Keratinocyte (primary cell): ENCODE measurements at regions not wholly inside any gene's neighbourhood (a gene's known extent, or its start where the extent isn't known, plus 50 kb on each side); places are given as distances from the start of the nearest gene placed in this dataset.

Source experiments
- CTCF ChIP-seq, 3 experiments: IDR thresholded peaks in 1 of 3; conservative IDR thresholded peaks in 1 of 3; optimal IDR thresholded peaks in 1 of 3; 2 replicates in 2 of 3; 3 replicates in 1 of 3; pipeline versions ENCODE3 to v1.5.1; 2011; ENCODE audit warnings: low read length in 3 of 3, mild to moderate bottlenecking in 3 of 3, moderate library complexity in 2 of 3, control low read depth in 1 of 3, inconsistent platforms in 1 of 3; ENCODE audit not compliant: insufficient read depth in 2 of 3; ENCODE audit errors: extremely low read depth in 1 of 3
- EZH2 ChIP-seq: IDR thresholded peaks from one replicate; pipeline ENCODE4 v1.6.1; 2012; ENCODE audit warnings: inconsistent platforms, mild to moderate bottlenecking, low read length, moderate library complexity

- no peak for TF ChIP-seq CTCF (optimal IDR thresholded peaks at IDR 0.05 in 1 of 3, IDR thresholded peaks at IDR 0.05 in 1 of 3, conservative IDR thresholded peaks at IDR 0.05 in 1 of 3; ENCODE audit: extremely low read depth in 1 of 3, insufficient read depth in 2 of 3, low read length in 3 of 3)
- no peak for TF ChIP-seq EZH2
Observed at GRCh38 chr1:55444667-55445066, 229.5 kb upstream of the USP24 start.
